Epithelial cell of esophagus (primary cell): ENCODE measurements at regions not wholly inside any gene's neighbourhood (a gene's known extent, or its start where the extent isn't known, plus 50 kb on each side); places are given as distances from the start of the nearest gene placed in this dataset.
A peak's percentile ranks its signal among the peaks of the same experiment; 100 is the strongest.

Experiments
- DNase-seq: peaks from one replicate; pipeline ENCODE4 v3.0.0; 2010; ENCODE audit warnings: low read depth
- H3K4me3 ChIP-seq: 2 replicates; pipeline ENCODE4 v1.5.1; 2011; ENCODE audit warnings: mild to moderate bottlenecking, low read length, control low read depth
- TF ChIP-seq, protein P1 (sequence below): IDR thresholded peaks from 2 replicates; pipeline ENCODE4 v1.5.1; 2011; ENCODE audit warnings: low read depth, mild to moderate bottlenecking, low read length, control low read depth, inconsistent platforms; ENCODE audit not compliant: insufficient read depth; ENCODE audit errors: missing control alignments

DNA sequence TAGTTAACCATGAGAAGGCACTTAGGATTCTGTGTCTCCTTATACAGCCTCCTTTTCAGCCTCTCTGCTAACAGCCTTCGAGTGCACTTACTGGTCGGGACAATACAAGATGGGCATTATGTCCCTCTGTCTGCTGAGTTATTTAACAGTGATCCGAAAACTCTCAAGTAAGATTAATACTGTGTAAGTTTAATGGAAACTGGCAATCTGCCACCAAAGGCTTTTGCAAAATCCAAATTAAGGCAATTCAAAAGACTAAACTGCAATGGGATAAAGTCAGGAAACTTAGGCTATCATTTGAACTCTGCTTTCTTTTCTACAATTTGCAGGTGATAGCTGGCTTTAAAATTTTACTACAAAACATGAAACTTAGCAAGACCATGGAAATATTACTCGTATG, 477.8 kb downstream of the TFEC start:
- TF ChIP-seq, protein P1, sequence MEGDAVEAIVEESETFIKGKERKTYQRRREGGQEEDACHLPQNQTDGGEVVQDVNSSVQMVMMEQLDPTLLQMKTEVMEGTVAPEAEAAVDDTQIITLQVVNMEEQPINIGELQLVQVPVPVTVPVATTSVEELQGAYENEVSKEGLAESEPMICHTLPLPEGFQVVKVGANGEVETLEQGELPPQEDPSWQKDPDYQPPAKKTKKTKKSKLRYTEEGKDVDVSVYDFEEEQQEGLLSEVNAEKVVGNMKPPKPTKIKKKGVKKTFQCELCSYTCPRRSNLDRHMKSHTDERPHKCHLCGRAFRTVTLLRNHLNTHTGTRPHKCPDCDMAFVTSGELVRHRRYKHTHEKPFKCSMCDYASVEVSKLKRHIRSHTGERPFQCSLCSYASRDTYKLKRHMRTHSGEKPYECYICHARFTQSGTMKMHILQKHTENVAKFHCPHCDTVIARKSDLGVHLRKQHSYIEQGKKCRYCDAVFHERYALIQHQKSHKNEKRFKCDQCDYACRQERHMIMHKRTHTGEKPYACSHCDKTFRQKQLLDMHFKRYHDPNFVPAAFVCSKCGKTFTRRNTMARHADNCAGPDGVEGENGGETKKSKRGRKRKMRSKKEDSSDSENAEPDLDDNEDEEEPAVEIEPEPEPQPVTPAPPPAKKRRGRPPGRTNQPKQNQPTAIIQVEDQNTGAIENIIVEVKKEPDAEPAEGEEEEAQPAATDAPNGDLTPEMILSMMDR: no peak
- no peak for DNase-seq
- H3K4me3 ChIP-seq: no peak overlapping the region

GRCh38 chr7:115549910-115550309, 480.7 kb downstream of the TFEC start:
- TF ChIP-seq, protein P1: no peak
- DNase-seq: no peak
- H3K4me3 ChIP-seq: no peak overlapping the region

DNA sequence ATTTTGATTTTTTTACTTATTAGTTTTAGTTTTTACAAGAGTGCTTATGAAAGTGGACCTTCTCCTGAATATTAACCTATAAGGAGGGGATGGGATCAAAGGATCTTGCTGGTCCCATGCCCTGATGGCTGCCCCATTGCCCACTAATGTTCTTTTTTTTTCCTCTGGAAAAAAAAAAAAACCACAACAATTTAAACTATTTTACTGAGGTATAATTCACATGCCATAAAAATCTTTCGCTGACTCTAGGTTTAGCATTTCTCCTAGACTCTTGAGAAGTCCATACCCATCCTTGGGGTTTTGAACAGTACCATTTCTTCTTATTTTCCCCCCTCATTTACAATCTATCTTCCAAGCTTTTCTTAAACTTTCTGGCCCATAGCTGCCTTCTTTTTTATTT, 481.8 kb downstream of the TFEC start:
- TF ChIP-seq, protein P1: no peak
- no peak overlapping the region for H3K4me3 ChIP-seq
- DNase-seq: no peak

GRCh38 chr7:115546790-115547189, 483.8 kb downstream of the TFEC start:
- no peak overlapping the region for H3K4me3 ChIP-seq
- DNase-seq: no peak
- TF ChIP-seq, protein P1: no peak

DNA sequence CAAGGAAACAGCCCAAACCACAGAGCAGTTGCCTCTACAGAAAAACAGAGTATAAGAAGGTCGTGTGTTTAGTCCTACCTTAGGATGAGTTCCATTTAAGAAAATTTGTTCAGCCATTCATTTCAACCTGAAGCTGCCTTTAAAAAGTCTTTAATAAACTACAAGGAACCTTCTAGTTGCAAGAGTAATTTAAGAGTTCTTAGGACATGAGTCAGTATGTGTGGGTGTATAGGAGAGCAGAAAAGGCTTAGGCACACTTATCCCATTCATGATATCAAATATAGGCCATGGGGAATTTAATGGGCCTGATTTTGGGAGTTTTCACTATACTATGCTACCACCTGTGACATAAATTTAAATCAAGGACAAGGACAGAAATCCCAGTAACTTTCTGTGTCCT, 496.8 kb downstream of the TFEC start:
- H3K4me3 ChIP-seq: no peak overlapping the region
- DNase-seq: peak; percentile 37
- TF ChIP-seq, protein P1: no peak

- H3K4me3 ChIP-seq: no peak overlapping the region
- TF ChIP-seq, protein P1: no peak
- DNase-seq: no peak
Observed at GRCh38 chr7:115526278-115526677, 504.3 kb downstream of the TFEC start.

- TF ChIP-seq, protein P1: no peak
- DNase-seq: no peak
- no peak overlapping the region for H3K4me3 ChIP-seq
Observed at GRCh38 chr7:115522174-115522573, 508.4 kb downstream of the TFEC start.
